ENCODE measurements at regions not wholly inside any gene's neighbourhood (a gene's known extent, or its start where the extent isn't known, plus 50 kb on each side); places are given as distances from the start of the nearest gene placed in this dataset.

DNA sequence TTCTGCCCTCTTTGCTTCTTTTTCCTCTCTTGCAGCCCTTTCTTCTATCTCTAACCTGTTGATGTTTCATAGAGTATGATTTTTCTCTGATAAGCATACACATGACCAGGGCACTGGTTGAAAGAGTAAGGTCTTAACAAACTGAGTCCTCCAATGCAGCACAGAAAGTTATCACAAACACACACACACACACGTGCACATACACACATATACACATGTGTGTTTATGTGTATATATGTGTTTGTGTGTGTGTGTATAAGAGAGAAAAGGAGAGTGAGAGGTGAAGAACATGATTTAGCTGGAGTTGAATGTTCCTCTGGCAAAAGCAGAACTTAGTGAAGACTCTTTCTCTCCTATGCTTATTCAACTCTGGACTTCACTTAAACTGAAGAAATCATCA, 130.0 kb downstream of the KLF6 start:
- TF ChIP-seq, protein P1, sequence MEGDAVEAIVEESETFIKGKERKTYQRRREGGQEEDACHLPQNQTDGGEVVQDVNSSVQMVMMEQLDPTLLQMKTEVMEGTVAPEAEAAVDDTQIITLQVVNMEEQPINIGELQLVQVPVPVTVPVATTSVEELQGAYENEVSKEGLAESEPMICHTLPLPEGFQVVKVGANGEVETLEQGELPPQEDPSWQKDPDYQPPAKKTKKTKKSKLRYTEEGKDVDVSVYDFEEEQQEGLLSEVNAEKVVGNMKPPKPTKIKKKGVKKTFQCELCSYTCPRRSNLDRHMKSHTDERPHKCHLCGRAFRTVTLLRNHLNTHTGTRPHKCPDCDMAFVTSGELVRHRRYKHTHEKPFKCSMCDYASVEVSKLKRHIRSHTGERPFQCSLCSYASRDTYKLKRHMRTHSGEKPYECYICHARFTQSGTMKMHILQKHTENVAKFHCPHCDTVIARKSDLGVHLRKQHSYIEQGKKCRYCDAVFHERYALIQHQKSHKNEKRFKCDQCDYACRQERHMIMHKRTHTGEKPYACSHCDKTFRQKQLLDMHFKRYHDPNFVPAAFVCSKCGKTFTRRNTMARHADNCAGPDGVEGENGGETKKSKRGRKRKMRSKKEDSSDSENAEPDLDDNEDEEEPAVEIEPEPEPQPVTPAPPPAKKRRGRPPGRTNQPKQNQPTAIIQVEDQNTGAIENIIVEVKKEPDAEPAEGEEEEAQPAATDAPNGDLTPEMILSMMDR (IDR thresholded peaks at IDR 0.05) = no peak
- TF ChIP-seq POLR2A (IDR thresholded peaks at IDR 0.05) = no peak

Measured in heart left ventricle (tissue), 13 donors.